Ishikawa (cell line): ENCODE measurements at regions not wholly inside any gene's neighbourhood (a gene's known extent, or its start where the extent isn't known, plus 50 kb on each side); places are given as distances from the start of the nearest gene placed in this dataset.
A peak's percentile ranks its signal among the peaks of the same experiment; 100 is the strongest.

Experiments used
- CEBPB ChIP-seq: IDR thresholded peaks from 2 replicates; pipeline ENCODE4 v1.6.1; 2012
- CREB1 ChIP-seq: IDR thresholded peaks from 2 replicates; pipeline ENCODE4 v1.6.1; 2012; ENCODE audit warnings: low read depth
- EGR1 ChIP-seq: IDR thresholded peaks from 2 replicates; pipeline ENCODE4 v1.6.1; 2012
- EP300 ChIP-seq: IDR thresholded peaks from 2 replicates; pipeline ENCODE4 v1.6.1; 2012; ENCODE audit warnings: borderline replicate concordance
- FOXM1 ChIP-seq: IDR thresholded peaks from 2 replicates; pipeline ENCODE4 v1.6.1; 2012; ENCODE audit warnings: low read depth, borderline replicate concordance
- NFIC ChIP-seq: IDR thresholded peaks from 2 replicates; pipeline ENCODE4 v1.6.1; 2012
- RAD21 ChIP-seq: IDR thresholded peaks from 2 replicates; pipeline ENCODE4 v1.6.1; 2012; ENCODE audit warnings: low read depth
- TAF1 ChIP-seq: IDR thresholded peaks from 2 replicates; pipeline ENCODE4 v1.6.1; 2012; ENCODE audit warnings: low read depth, mild to moderate bottlenecking
- TCF12 ChIP-seq: IDR thresholded peaks from 2 replicates; pipeline ENCODE4 v1.6.1; 2012; ENCODE audit warnings: low read depth
- TEAD4 ChIP-seq: IDR thresholded peaks from 2 replicates; pipeline ENCODE4 v1.6.1; 2012
- YY1 ChIP-seq: IDR thresholded peaks from 2 replicates; pipeline ENCODE4 v1.6.1; 2012; ENCODE audit warnings: low read depth
- ZBTB7A ChIP-seq: IDR thresholded peaks from 2 replicates; pipeline ENCODE4 v1.6.1; 2012; ENCODE audit warnings: low read depth
- TF ChIP-seq, protein P1 (sequence below): IDR thresholded peaks from 2 replicates; pipeline ENCODE4 v1.6.1; 2012
- TF ChIP-seq, protein P2 (sequence below): IDR thresholded peaks from 2 replicates; pipeline ENCODE4 v1.6.1; 2012; ENCODE audit warnings: low read depth, mild to moderate bottlenecking
- TF ChIP-seq, protein P3 (sequence below): IDR thresholded peaks from 2 replicates; pipeline ENCODE4 v1.6.1; 2012

DNA sequence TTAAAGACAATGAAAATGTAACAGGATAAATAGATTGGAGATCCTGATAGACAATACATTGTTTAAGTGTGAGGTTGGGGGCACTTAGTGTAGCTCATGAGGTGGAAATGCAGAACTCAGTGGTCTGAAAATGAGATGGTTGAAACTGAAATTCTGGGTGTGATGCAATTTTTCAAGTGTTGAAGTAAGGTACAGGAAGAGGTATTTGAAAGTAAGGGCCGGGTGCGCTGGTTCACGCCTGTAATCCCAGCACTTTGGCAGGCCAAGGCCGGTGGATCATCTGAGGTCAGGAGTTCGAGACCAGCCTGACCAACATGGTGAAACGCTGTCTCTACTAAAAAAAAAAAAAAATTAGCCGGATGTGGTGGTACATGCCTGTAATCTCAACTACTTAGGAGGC is 113.0 kb downstream of the UFM1 start:
- TF ChIP-seq EGR1 (no peak), TEAD4 (no peak), NFIC (no peak), FOXM1 (no peak), RAD21 (no peak), YY1 (no peak)
- TF ChIP-seq, protein P1, sequence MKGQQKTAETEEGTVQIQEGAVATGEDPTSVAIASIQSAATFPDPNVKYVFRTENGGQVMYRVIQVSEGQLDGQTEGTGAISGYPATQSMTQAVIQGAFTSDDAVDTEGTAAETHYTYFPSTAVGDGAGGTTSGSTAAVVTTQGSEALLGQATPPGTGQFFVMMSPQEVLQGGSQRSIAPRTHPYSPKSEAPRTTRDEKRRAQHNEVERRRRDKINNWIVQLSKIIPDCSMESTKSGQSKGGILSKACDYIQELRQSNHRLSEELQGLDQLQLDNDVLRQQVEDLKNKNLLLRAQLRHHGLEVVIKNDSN: no peak
- TF ChIP-seq, protein P2, sequence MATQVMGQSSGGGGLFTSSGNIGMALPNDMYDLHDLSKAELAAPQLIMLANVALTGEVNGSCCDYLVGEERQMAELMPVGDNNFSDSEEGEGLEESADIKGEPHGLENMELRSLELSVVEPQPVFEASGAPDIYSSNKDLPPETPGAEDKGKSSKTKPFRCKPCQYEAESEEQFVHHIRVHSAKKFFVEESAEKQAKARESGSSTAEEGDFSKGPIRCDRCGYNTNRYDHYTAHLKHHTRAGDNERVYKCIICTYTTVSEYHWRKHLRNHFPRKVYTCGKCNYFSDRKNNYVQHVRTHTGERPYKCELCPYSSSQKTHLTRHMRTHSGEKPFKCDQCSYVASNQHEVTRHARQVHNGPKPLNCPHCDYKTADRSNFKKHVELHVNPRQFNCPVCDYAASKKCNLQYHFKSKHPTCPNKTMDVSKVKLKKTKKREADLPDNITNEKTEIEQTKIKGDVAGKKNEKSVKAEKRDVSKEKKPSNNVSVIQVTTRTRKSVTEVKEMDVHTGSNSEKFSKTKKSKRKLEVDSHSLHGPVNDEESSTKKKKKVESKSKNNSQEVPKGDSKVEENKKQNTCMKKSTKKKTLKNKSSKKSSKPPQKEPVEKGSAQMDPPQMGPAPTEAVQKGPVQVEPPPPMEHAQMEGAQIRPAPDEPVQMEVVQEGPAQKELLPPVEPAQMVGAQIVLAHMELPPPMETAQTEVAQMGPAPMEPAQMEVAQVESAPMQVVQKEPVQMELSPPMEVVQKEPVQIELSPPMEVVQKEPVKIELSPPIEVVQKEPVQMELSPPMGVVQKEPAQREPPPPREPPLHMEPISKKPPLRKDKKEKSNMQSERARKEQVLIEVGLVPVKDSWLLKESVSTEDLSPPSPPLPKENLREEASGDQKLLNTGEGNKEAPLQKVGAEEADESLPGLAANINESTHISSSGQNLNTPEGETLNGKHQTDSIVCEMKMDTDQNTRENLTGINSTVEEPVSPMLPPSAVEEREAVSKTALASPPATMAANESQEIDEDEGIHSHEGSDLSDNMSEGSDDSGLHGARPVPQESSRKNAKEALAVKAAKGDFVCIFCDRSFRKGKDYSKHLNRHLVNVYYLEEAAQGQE: no peak
- TF ChIP-seq, protein P3, sequence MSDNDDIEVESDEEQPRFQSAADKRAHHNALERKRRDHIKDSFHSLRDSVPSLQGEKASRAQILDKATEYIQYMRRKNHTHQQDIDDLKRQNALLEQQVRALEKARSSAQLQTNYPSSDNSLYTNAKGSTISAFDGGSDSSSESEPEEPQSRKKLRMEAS: no peak

DNA sequence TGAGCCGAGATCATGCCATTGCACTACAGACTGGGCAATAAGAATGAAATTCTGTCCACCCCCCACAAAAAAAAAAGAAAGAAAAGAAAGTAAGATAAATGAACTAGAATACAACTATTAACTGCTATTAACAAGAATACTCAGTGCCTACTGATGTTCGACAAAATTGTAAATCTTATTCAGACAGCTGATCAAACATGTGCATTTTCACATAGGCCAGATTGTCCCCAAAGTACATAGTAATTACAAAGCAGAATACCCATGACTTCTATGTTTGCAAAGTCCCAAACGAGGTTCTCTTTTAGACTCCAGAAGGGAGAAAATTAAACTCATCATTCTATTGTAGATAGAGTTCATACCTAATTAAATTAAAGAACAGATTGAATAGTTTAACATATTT is 113.4 kb downstream of the UFM1 start:
- TF ChIP-seq ZBTB7A (no peak), TCF12 (no peak), TEAD4 (no peak), RAD21 (no peak), YY1 (no peak), CEBPB (no peak), EGR1 (no peak), NFIC (no peak), EP300 (no peak), TAF1 (no peak), CREB1 (no peak), FOXM1 (no peak)
- TF ChIP-seq, protein P2: no peak
- TF ChIP-seq, protein P3: no peak

DNA sequence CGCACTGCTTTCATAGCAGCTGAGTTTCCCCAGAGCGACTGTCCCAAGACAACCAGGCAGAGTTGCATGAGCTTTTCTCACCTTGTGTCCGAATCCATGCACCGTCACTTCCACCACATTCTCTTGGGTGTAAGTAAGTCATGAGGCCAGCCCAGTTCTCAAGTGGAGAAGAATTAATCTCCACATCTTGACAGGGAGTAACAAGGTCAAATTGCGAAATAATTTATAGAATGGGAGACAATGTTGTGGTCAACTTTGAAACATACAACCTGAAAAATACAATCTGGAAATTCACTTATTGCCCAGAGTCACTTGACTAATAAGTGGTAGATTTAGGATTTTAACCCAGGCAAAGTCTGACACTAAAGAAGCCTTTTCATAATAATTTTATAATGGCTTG is 123.7 kb downstream of the UFM1 start:
- TF ChIP-seq CEBPB (peak; percentile 30; the same call in 1 of the 2 replicates), ZBTB7A (no peak), TEAD4 (no peak), YY1 (no peak), EP300 (no peak), RAD21 (no peak)

DNA sequence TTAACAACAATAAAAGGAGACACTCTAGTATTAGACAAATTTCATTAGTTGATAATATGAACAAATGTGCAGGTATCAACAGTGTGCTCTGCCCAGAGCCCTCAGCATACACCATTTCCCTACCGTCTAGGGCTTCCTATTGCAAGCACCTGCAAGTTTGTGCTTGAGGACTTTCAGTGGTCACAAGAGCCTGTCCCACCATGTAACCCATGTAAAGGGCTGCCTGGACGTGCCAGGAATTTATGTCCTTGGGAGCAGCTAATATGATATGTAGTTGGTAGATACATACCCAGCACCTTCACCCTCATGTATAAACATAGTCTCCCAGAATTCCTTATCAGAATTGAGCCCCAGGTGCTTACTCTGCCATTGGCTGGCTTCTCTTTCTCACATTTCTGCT is 128.0 kb downstream of the UFM1 start:
- no peak for TF ChIP-seq CREB1
- no peak for TF ChIP-seq ZBTB7A
- no peak for TF ChIP-seq EGR1
- TF ChIP-seq TEAD4: no peak
- TF ChIP-seq YY1: no peak
- TF ChIP-seq NFIC: no peak
- TF ChIP-seq, protein P2: no peak
- TF ChIP-seq, protein P3: no peak
- no peak for TF ChIP-seq EP300
- TF ChIP-seq TCF12: no peak
- TF ChIP-seq TAF1: no peak
- no peak for TF ChIP-seq RAD21
- TF ChIP-seq FOXM1: no peak
- no peak for TF ChIP-seq CEBPB
- TF ChIP-seq, protein P1: no peak

DNA sequence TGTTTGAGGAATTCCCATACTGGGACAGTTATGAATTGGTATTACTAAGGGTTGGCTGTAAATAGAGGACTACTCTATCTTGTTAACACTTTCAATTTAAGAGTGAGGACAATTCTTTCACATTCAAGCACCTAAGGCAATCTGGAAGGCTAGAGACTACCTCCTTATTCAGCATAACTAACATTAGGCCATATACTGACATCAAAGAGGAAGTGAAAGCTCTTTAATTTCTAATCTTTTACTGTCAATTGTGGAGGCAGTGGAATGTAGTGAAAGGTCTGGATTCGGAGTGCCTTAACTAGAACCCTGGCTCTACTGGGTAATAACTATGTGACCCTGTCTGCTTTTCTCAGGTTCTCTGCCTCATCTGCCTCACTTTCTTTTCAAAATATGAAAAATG is 134.0 kb downstream of the UFM1 start:
- no peak for TF ChIP-seq EGR1
- no peak for TF ChIP-seq CREB1
- TF ChIP-seq, protein P1: no peak
- TF ChIP-seq FOXM1: no peak
- TF ChIP-seq, protein P3: no peak
- TF ChIP-seq ZBTB7A: no peak
- TF ChIP-seq TEAD4: no peak
- TF ChIP-seq EP300: no peak
- no peak for TF ChIP-seq TCF12
- TF ChIP-seq, protein P2: no peak
- TF ChIP-seq YY1: no peak
- TF ChIP-seq NFIC: no peak
- TF ChIP-seq RAD21: no peak
- TF ChIP-seq CEBPB: no peak
- TF ChIP-seq TAF1: no peak
